Body of pancreas (tissue), 4 donors: ENCODE measurements at regions not wholly inside any gene's neighbourhood (a gene's known extent, or its start where the extent isn't known, plus 50 kb on each side); places are given as distances from the start of the nearest gene placed in this dataset.

ENCODE experiments used
- ATAC-seq: fragments of 150-250 bp; one replicate; pipeline ENCODE4 v1.9.1; 2016
- DNase-seq, 4 donors: peaks; one replicate each; pipeline ENCODE4 v3.0.0-alpha.2; 2019
- H3K27ac ChIP-seq, 4 donors: fragments of 200-600 bp; sonication (generic); 1 replicate in 3 of 4; 2 replicates in 1 of 4; pipeline versions ENCODE4 v1.5.1 to v1.6.1; 2016 to 2019; ENCODE audit warnings: mild to moderate bottlenecking in 1 of 4, mixed read lengths in 1 of 4, moderate library complexity in 1 of 4
- H3K27me3 ChIP-seq, 2 donors: fragments of 200-600 bp; sonication (generic); one replicate each; pipeline ENCODE4 v1.6.0; 2016; ENCODE audit warnings: mild to moderate bottlenecking in 1 of 2
- H3K36me3 ChIP-seq, 2 donors: fragments of 200-600 bp; sonication (generic); replicated peaks in 1 of 2; 2 replicates each; pipeline ENCODE4 v1.5.1; 2016; ENCODE audit warnings: low read depth in 2 of 2; ENCODE audit not compliant: insufficient read depth in 1 of 2
- H3K4me1 ChIP-seq: fragments of 200-600 bp; sonication (generic); one replicate; pipeline ENCODE4 v1.6.0; 2016
- H3K4me3 ChIP-seq, 2 donors: fragments of 200-600 bp; sonication (generic); 1 replicate in 1 of 2; 2 replicates in 1 of 2; pipeline ENCODE4 v1.5.1; 2016 to 2019
- H3K9me3 ChIP-seq, 3 donors: fragments of 200-600 bp; sonication (generic); 1 replicate in 2 of 3; 2 replicates in 1 of 3; pipeline ENCODE4 v1.5.1; 2016
- POLR2A ChIP-seq, 3 donors: fragments of 450-650 bp; IDR thresholded peaks; one replicate each; pipeline ENCODE4 v1.6.1; 2016; ENCODE audit warnings: antibody characterized with exemption in 3 of 3, mild to moderate bottlenecking in 2 of 3
- WGBS, 2 donors: methylation state at CpG; one replicate each; pipeline ENCODE4 v1.1.5; 2017; 5-methylcytosine and 5-hydroxymethylcytosine counted together
- intact Hi-C: fragments of 100-400 bp; cut with DNase I; formaldehyde crosslinking; loops from one replicate; pipeline ENCODE4 v1.15.1; 2023
- TF ChIP-seq, protein P1 (sequence below), 7 experiments: fragments of 450-650 bp in 4 of 7; fragments of 200-600 bp in 3 of 7; sonication (generic) in 3 of 7; IDR thresholded peaks; one replicate each; pipeline ENCODE4 v1.5.1; 2016 to 2019; ENCODE audit warnings: antibody characterized with exemption in 7 of 7

DNA sequence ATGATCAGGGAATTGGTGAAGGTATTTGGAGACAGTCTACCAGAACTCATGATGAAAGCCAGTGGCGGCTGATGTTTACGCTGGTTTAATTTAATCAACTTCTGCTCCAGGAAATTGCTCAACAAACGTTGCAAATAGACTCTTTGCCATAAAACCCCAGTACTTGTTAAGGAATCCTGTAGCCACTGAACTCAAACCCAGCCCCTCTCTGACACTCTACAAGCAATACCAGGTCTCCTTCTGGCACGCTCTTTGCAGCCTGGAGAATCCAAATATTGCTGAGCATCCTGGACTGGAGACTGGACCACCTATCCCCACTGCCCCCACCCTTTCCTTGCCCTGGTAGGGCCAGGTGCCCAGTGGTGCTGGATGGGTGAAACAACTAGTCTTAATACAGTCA, 308.2 kb downstream of the FBXO15 start:
- 43 to 61% methylated on average over 4 of the region's 4 CpGs for WGBS, 2 donors
- Histone ChIP-seq H3K4me3 (no peak overlapping the region), H3K27me3 (peaks cover 0 to 4% of the 10 kb centered on the region in 2 donors), H3K27ac (no peak overlapping the region), H3K36me3 (no peaks in the 10 kb centered on the region), H3K4me1 (peaks cover 5% of the 10 kb centered on the region), H3K9me3 (no peaks in the 10 kb centered on the region)
- TF ChIP-seq, protein P1, sequence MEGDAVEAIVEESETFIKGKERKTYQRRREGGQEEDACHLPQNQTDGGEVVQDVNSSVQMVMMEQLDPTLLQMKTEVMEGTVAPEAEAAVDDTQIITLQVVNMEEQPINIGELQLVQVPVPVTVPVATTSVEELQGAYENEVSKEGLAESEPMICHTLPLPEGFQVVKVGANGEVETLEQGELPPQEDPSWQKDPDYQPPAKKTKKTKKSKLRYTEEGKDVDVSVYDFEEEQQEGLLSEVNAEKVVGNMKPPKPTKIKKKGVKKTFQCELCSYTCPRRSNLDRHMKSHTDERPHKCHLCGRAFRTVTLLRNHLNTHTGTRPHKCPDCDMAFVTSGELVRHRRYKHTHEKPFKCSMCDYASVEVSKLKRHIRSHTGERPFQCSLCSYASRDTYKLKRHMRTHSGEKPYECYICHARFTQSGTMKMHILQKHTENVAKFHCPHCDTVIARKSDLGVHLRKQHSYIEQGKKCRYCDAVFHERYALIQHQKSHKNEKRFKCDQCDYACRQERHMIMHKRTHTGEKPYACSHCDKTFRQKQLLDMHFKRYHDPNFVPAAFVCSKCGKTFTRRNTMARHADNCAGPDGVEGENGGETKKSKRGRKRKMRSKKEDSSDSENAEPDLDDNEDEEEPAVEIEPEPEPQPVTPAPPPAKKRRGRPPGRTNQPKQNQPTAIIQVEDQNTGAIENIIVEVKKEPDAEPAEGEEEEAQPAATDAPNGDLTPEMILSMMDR (IDR thresholded peaks at IDR 0.05) = no peak
- TF ChIP-seq POLR2A (IDR thresholded peaks at IDR 0.05) = no peak
- intact Hi-C loops = no loop called here
- no peak for DNase-seq
- no peak for ATAC-seq

DNA sequence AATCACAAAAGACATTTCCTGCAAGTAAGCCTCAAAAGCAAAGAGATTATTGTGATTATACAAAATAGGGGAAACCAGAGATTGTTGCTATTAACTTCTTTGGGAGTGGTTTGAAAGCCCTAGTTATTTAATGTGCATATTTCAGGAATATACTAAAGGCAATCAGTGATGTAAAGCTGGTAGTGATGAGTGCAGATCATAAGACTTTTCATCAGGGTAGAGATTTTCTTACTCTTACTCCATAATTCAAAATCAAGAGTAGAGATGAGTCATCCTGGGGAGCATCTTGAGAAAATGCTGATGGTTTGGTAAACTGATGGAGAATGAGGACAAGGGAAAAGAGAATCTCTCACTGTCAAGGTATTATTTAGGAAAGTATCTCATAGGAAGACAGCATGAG, 309.5 kb downstream of the FBXO15 start:
- H3K4me1 ChIP-seq = peaks cover 5% of the 10 kb centered on the region
- intact Hi-C loops = no loop called here
- no peak overlapping the region for H3K27ac ChIP-seq
- ATAC-seq = no peak
- DNase-seq = no peak
- H3K4me3 ChIP-seq = no peak overlapping the region
- H3K9me3 ChIP-seq = no peaks in the 10 kb centered on the region
- TF ChIP-seq, protein P1 (IDR thresholded peaks at IDR 0.05) = no peak
- TF ChIP-seq POLR2A (IDR thresholded peaks at IDR 0.05) = no peak
- H3K27me3 ChIP-seq = peaks cover 0 to 1% of the 10 kb centered on the region in 2 donors
- H3K36me3 ChIP-seq = no peaks in the 10 kb centered on the region

DNA sequence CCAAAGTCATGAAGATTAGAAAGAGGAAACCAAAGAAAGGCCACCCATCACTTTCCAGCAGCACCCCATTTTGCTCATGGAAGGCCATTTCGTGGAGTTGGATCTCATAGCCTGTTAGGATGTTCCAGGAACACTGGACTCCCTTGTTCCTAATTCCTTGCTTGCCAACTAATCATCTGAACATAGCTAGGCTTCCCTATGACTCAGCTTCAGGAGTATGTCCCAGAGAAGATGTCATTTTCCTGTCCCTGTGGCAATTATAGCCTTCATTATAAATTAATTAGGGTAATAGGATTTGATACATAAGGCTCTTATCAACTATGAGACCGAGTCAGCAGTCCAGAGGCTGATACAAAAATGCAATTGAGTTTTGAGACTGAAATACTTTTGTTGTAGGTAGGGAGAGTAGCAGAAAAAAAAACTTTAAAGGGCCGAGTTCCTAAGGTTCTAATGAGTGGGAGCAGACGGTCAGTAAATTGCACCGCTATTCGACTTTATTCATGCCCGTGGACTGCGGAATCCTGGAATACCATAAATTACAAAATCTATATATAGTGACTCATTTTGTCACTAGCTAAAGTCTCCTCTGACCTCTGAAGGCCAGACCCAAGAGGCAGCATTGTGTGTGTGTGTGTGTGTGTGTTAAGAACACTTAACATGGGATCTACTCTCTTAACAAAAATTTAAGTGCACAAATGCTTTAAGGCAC, 311.8 kb downstream of the FBXO15 start:
- no peaks in the 10 kb centered on the region for H3K36me3 ChIP-seq
- no peak for ATAC-seq
- 70 to 72% methylated on average over 8 of the region's 8 CpGs for WGBS, 2 donors
- H3K9me3 ChIP-seq = no peaks in the 10 kb centered on the region
- H3K4me1 ChIP-seq = no peaks in the 10 kb centered on the region
- DNase-seq = no peak
- H3K4me3 ChIP-seq = no peak overlapping the region
- TF ChIP-seq POLR2A (IDR thresholded peaks at IDR 0.05) = no peak
- TF ChIP-seq, protein P1 (IDR thresholded peaks at IDR 0.05) = no peak
- intact Hi-C loops = no loop called here
- no peak overlapping the region for H3K27ac ChIP-seq
- no peaks in the 10 kb centered on the region for H3K27me3 ChIP-seq

DNA sequence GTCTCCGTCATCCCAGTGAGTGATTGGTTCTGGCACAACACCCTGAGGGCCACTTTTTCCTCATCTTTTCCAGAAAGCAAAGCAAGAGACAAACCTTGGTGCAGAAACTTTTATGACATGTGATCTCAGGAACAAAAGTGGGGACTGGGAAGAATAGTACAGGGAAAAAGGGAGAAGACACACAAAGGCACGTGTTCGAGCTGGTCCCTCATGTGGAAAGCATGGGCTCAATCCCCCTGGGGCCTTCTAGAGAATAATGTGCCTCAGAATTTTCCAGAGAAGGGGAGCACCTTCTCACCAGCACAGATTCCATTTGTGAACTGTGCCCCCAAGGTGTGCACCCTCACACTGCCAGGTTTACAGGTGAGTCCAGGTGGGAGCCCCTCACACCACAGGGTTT, 312.6 kb downstream of the FBXO15 start:
- ATAC-seq = no peak
- H3K4me3 ChIP-seq = no peak overlapping the region
- no peak for DNase-seq
- TF ChIP-seq POLR2A (IDR thresholded peaks at IDR 0.05) = no peak
- TF ChIP-seq, protein P1 (IDR thresholded peaks at IDR 0.05) = no peak
- no peaks in the 10 kb centered on the region for H3K36me3 ChIP-seq
- 58 to 78% methylated on average over 3 of the region's 3 CpGs for WGBS, 2 donors
- H3K9me3 ChIP-seq = no peaks in the 10 kb centered on the region
- no peak overlapping the region for H3K27ac ChIP-seq
- intact Hi-C loops = no loop called here
- no peaks in the 10 kb centered on the region for H3K27me3 ChIP-seq
- no peaks in the 10 kb centered on the region for H3K4me1 ChIP-seq

DNA sequence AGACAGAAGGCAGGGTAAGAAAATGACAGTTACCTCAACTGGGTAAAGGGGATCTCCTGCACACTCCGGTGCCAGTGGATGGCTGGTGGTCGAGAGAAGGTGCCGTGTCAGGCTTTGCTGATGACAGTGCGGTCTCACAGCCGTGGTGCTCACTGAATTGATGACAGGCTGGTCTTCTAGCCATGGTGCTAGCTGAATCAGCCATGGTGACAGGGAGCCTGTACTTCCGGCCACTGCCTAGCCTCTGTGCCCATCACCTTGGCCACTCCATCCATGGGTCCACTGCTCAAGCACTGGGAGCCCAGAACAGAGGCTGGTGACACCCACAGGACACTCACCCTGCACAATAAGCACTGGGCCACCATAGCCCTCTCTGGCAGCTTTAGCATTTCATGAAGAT, 315.9 kb downstream of the FBXO15 start:
- Histone ChIP-seq H3K9me3 (no peaks in the 10 kb centered on the region), H3K4me3 (no peak overlapping the region), H3K36me3 (no peaks in the 10 kb centered on the region), H3K27ac (no peak overlapping the region), H3K4me1 (no peaks in the 10 kb centered on the region), H3K27me3 (no peaks in the 10 kb centered on the region)
- no peak for ATAC-seq
- DNase-seq = no peak
- intact Hi-C loops = no loop called here
- TF ChIP-seq POLR2A (IDR thresholded peaks at IDR 0.05) = no peak
- TF ChIP-seq, protein P1 (IDR thresholded peaks at IDR 0.05) = no peak
- WGBS, 2 donors = 54 to 66% methylated on average over 6 of the region's 6 CpGs
